Activated T-cell treated with anti-CD3 and anti-CD28 coated beads, Interleukin-2, amount 50 U/mL, for 4 hours (primary cell): ENCODE measurements at regions not wholly inside any gene's neighbourhood (a gene's known extent, or its start where the extent isn't known, plus 50 kb on each side); places are given as distances from the start of the nearest gene placed in this dataset.
"Not testable (repeated sequence)": the region's sequence is repeated elsewhere in the genome, so short reads cannot be mapped to it uniquely, and the experiment has no call there.

Source experiments
- ATAC-seq, 2 donors: fragments of 200-7000 bp; cut with Tn5 transposase; one replicate each; pipeline ENCODE4 v1.10.0; 2021
- DNase-seq: peaks from one replicate; pipeline ENCODE4 v3.0.0-alpha.2; 2020
- H3K27me3 Mint-ChIP-seq: one replicate; pipeline ENCODE4 v1.8.0; 2021; ENCODE audit warnings: low read depth, mixed read lengths
- H3K36me3 Mint-ChIP-seq: one replicate; pipeline ENCODE4 v1.8.0; 2022; ENCODE audit warnings: mixed read lengths; ENCODE audit not compliant: insufficient read depth
- H3K4me1 Mint-ChIP-seq: one replicate; pipeline ENCODE4 v1.8.0; 2021; ENCODE audit warnings: low read depth, mixed read lengths
- H3K4me3 Mint-ChIP-seq: one replicate; pipeline ENCODE4 v1.8.0; 2021; ENCODE audit warnings: mild to moderate bottlenecking, moderate library complexity, mixed read lengths
- H3K9me3 Mint-ChIP-seq: one replicate; pipeline ENCODE4 v1.8.0; 2021; ENCODE audit warnings: mixed read lengths

- Mint-ChIP-seq H3K27me3 (no peaks in the 10 kb centered on the region), H3K36me3 (no peaks in the 10 kb centered on the region), H3K4me1 (no peaks in the 10 kb centered on the region), H3K9me3 (peaks cover 5% of the 10 kb centered on the region), H3K4me3 (no peak overlapping the region)
- DNase-seq (no peak), ATAC-seq (no peak)
Measured at GRCh38 chr4:97074531-97074930, 1068.7 kb downstream of the STPG2 start.

DNA sequence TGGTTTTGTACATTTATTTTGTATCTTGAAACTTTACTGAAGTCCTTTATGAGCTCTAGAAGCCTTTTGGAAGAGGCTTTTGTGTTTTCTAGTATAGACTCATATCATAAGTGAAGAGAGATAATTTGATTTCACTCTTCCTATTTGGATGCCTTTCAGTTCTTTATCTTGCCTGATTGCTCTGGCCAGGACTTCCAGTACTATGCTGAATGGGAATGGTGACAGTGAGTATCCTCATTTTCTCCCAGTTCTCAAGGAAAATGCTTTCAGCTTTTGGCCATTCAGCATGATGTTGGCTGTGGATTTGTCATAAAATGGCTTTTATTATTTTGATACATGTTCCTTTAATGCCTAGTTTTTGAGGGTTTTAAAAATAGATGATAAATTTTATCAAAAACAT lies 1061.3 kb downstream of the STPG2 start:
- no peak for ATAC-seq
- H3K4me1 Mint-ChIP-seq, result no peaks in the 10 kb centered on the region
- H3K36me3 Mint-ChIP-seq, result no peaks in the 10 kb centered on the region

GRCh38 chr4:97097036-97097435 lies 1046.2 kb downstream of the STPG2 start:
- H3K9me3 Mint-ChIP-seq, H3K4me1 Mint-ChIP-seq, H3K4me3 Mint-ChIP-seq, ATAC-seq, H3K27me3 Mint-ChIP-seq, DNase-seq, H3K36me3 Mint-ChIP-seq: not testable (repeated sequence)

More for the DNA sequence above, 1061.3 kb downstream of the STPG2 start:
- no peaks in the 10 kb centered on the region for H3K27me3 Mint-ChIP-seq
- no peak for DNase-seq
- H3K4me3 Mint-ChIP-seq, result no peak overlapping the region
- peaks cover 8% of the 10 kb centered on the region for H3K9me3 Mint-ChIP-seq

GRCh38 chr4:97101171-97101570 lies 1042.1 kb downstream of the STPG2 start:
- H3K36me3 Mint-ChIP-seq, ATAC-seq, H3K9me3 Mint-ChIP-seq, H3K27me3 Mint-ChIP-seq, H3K4me3 Mint-ChIP-seq, DNase-seq, H3K4me1 Mint-ChIP-seq: not testable (repeated sequence)

GRCh38 chr4:97103252-97103651 lies 1040.0 kb downstream of the STPG2 start:
- Mint-ChIP-seq H3K9me3 (peaks cover 2% of the 10 kb centered on the region), H3K4me1 (no peaks in the 10 kb centered on the region), H3K4me3 (no peak overlapping the region), H3K27me3 (no peaks in the 10 kb centered on the region), H3K36me3 (no peaks in the 10 kb centered on the region)
- DNase-seq (no peak), ATAC-seq (no peak)

- no peaks in the 10 kb centered on the region for H3K4me1 Mint-ChIP-seq
- H3K9me3 Mint-ChIP-seq, result peaks cover 3% of the 10 kb centered on the region
- no peaks in the 10 kb centered on the region for H3K36me3 Mint-ChIP-seq
- ATAC-seq, result no peak
- no peak overlapping the region for H3K4me3 Mint-ChIP-seq
- no peak for DNase-seq
- no peaks in the 10 kb centered on the region for H3K27me3 Mint-ChIP-seq
Measured at GRCh38 chr4:97104006-97104405, 1039.3 kb downstream of the STPG2 start.

GRCh38 chr4:97104666-97105065 lies 1038.6 kb downstream of the STPG2 start:
- no peaks in the 10 kb centered on the region for H3K27me3 Mint-ChIP-seq
- no peaks in the 10 kb centered on the region for H3K36me3 Mint-ChIP-seq
- H3K9me3 Mint-ChIP-seq, result peaks cover 3% of the 10 kb centered on the region
- H3K4me1 Mint-ChIP-seq, result no peaks in the 10 kb centered on the region
- ATAC-seq (no peak), DNase-seq (no peak)
- H3K4me3 Mint-ChIP-seq, result no peak overlapping the region

DNA sequence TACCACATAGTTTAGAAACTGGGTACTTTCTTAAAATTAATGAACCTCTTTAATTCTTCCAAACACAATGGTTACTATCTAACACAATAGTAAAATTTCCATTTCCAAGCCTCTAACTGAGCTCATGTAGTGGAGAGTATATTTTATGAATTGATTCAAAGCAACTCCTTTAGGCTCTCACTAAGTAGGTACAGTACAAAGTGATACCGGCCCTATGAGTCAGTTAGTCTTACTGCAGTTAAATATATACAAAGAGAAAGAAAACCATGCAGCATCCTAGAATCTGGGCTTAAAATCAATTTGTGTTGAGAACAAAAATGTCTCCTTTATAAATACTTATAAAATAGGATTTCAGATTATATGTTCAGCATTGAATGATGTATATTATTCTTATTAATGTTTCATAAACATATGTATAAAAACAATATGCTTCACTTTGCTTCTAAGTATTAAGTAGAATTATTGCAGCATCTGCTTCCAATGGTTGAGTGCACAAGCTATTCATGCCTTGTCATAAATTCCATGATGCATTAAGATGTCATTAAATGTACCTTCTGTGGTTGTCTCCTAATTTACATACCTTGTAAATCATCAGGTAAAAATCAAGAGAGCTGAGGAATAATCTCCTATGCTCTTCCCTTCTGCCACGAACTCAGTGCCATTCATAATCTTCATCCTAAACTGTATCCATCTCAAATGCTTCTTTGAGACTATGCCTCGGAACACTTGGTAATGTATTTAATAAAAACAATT lies 1037.8 kb downstream of the STPG2 start:
- DNase-seq (no peak), ATAC-seq (no peak)
- no peak overlapping the region for H3K4me3 Mint-ChIP-seq
- no peaks in the 10 kb centered on the region for H3K4me1 Mint-ChIP-seq
- H3K36me3 Mint-ChIP-seq, result no peaks in the 10 kb centered on the region
- H3K9me3 Mint-ChIP-seq, result peaks cover 3% of the 10 kb centered on the region
- H3K27me3 Mint-ChIP-seq, result no peaks in the 10 kb centered on the region

- no peaks in the 10 kb centered on the region for H3K27me3 Mint-ChIP-seq
- DNase-seq, result no peak
- H3K9me3 Mint-ChIP-seq, result peaks cover 3% of the 10 kb centered on the region
- no peaks in the 10 kb centered on the region for H3K4me1 Mint-ChIP-seq
- no peak overlapping the region for H3K4me3 Mint-ChIP-seq
- no peaks in the 10 kb centered on the region for H3K36me3 Mint-ChIP-seq
- no peak for ATAC-seq
Measured at GRCh38 chr4:97106161-97106560, 1037.1 kb downstream of the STPG2 start.

GRCh38 chr4:97110506-97110905 lies 1032.8 kb downstream of the STPG2 start:
- DNase-seq (no peak), ATAC-seq (no peak)
- Mint-ChIP-seq H3K4me3 (no peak overlapping the region), H3K4me1 (no peaks in the 10 kb centered on the region), H3K9me3 (peaks cover 3% of the 10 kb centered on the region), H3K27me3 (no peaks in the 10 kb centered on the region), H3K36me3 (no peaks in the 10 kb centered on the region)

GRCh38 chr4:97116511-97116910 lies 1026.8 kb downstream of the STPG2 start:
- Mint-ChIP-seq H3K27me3 (no peaks in the 10 kb centered on the region), H3K9me3 (peaks cover 3% of the 10 kb centered on the region), H3K4me1 (no peaks in the 10 kb centered on the region), H3K36me3 (no peaks in the 10 kb centered on the region), H3K4me3 (no peak overlapping the region)
- ATAC-seq, result no peak
- no peak for DNase-seq

DNA sequence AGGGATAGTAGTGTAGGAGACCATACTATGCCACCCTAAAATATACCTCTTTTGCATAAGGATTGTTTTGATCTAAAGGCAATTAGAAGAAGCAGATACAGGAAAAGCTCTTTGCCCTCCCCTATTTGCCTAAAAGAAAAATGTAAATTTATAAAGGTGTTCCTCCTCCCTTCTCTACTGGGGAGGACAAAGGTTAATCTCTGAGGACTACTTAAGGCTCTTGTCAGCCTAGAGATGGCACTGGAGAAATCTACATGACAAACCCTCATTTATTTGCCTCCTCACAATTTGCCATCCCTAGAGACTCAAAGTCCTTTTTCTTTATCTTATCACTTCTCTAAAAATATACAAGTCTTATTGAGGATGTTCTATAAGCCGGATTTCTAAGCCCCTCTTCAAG lies 1021.8 kb downstream of the STPG2 start:
- DNase-seq (no peak), ATAC-seq (no peak)
- no peaks in the 10 kb centered on the region for H3K36me3 Mint-ChIP-seq
- H3K4me1 Mint-ChIP-seq, result no peaks in the 10 kb centered on the region
- H3K9me3 Mint-ChIP-seq, result peaks cover 14% of the 10 kb centered on the region
- H3K27me3 Mint-ChIP-seq, result no peaks in the 10 kb centered on the region
- H3K4me3 Mint-ChIP-seq, result no peak overlapping the region

GRCh38 chr4:97123573-97123972 lies 1019.7 kb downstream of the STPG2 start:
- no peak for DNase-seq
- ATAC-seq, result no peak
- H3K4me1 Mint-ChIP-seq, result no peaks in the 10 kb centered on the region
- no peaks in the 10 kb centered on the region for H3K36me3 Mint-ChIP-seq
- peaks cover 18% of the 10 kb centered on the region for H3K9me3 Mint-ChIP-seq
- no peak overlapping the region for H3K4me3 Mint-ChIP-seq
- H3K27me3 Mint-ChIP-seq, result no peaks in the 10 kb centered on the region

DNA sequence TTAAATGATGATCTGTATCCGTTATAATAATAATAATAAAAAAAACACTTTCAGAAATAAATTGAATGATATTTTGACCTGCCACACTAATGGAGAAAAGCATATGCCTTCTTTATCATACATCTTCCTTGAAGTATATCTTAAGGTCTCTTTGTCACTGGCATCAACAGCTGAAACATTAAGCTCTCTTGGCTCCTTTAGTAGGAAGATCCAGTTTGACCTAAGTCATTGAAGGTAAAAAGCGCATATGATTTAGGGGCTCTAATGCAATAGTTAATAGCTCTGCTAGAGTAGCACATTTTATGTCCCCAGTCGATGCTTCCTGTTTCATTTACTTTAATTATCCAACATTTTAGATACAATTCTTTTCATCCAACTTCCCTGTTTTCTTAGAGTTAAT lies 1010.8 kb downstream of the STPG2 start:
- H3K9me3 Mint-ChIP-seq, result no peaks in the 10 kb centered on the region
- ATAC-seq (no peak), DNase-seq (no peak)
- H3K4me3 Mint-ChIP-seq, result no peak overlapping the region
- no peaks in the 10 kb centered on the region for H3K36me3 Mint-ChIP-seq
- no peaks in the 10 kb centered on the region for H3K4me1 Mint-ChIP-seq
- H3K27me3 Mint-ChIP-seq, result no peaks in the 10 kb centered on the region

DNA sequence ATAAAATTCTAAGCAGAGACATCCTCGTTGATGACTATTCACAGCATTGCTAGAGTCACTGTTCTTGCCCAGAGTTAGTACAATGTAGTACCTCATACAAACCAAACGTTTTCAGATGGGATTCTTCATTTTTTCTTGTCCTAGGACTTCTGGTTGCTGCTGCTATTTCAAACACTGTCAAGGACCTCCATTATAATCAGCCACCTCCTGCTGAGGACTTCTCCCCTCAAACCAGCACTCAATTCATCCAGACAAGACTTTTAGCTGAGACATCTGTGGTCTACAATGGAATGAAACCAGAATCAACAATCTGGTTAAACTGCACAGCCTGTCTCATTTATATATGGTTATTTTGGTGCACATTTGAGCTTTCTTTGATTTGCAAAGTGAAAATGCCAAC lies 1008.8 kb downstream of the STPG2 start:
- Mint-ChIP-seq H3K4me3 (no peak overlapping the region), H3K9me3 (peaks cover 16% of the 10 kb centered on the region), H3K27me3 (no peaks in the 10 kb centered on the region), H3K36me3 (no peaks in the 10 kb centered on the region), H3K4me1 (no peaks in the 10 kb centered on the region)
- DNase-seq (no peak), ATAC-seq (no peak)
